ENCODE measurements at regions not wholly inside any gene's neighbourhood (a gene's known extent, or its start where the extent isn't known, plus 50 kb on each side); places are given as distances from the start of the nearest gene placed in this dataset.

DNA sequence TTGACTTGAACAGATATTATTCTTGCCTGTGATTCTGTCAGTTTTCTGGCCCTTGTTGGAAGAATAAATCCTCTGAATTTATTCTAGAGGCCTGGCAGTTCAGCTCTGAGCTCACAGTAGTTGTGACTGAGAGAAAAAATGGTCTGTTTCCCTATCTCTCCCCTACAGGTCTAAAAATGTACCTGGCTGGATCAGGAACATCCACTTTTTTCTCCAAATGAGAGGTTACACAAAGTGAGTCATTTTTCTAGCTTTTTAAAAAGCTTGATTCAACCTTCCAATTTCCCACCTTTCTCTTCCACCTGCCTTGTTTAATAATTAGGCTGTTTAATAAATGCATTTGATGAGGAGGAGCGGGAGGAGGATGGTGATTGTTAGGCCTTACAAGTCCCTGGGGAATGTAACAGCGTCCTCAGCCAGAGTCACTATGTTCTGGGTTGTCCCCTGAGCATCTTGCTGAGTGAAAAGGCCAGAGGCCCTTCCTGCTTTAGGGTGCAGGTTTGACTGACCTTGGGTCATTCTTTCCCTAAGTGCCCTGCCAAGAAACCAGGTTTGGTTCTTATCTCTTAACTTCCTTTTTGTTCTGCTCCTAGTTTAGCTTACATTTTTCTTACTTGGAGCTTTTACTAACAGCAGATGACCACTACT, 91.7 kb upstream of the FUT8 start:
- H2BK120ac ChIP-seq (ENCODE audit: insufficient read depth, low read length, poor library complexity), result peak overlapping the region; percentile 47
- no peak overlapping the region for H4K12ac ChIP-seq (ENCODE audit: low read depth, low read length)
- no peak overlapping the region for H3K4ac ChIP-seq (ENCODE audit: low read depth, low read length)
- H3K4me2 ChIP-seq (ENCODE audit: low read length), result no peak overlapping the region
- H3K4me1 ChIP-seq (ENCODE audit: control insufficient read depth in 1 of 2, insufficient read depth in 2 of 2, low read length in 2 of 2), result peaks cover 16 to 21% of the 10 kb centered on the region in 2 experiments
- no peaks in the 10 kb centered on the region for H3K36me3 ChIP-seq (ENCODE audit: control insufficient read depth in 1 of 2, insufficient read depth in 2 of 2, low read length in 2 of 2)
- H3K23ac ChIP-seq (ENCODE audit: low read length), result no peak overlapping the region
- no peaks in the 10 kb centered on the region for H3K27me3 ChIP-seq (ENCODE audit: insufficient read depth, low read length)
- peaks cover 12% of the 10 kb centered on the region for H3K79me1 ChIP-seq (ENCODE audit: low read length)
- peak overlapping the region; percentile 43 for H2BK5ac ChIP-seq (ENCODE audit: low read depth, low read length, poor library complexity)
- no peak overlapping the region for H3K18ac ChIP-seq (ENCODE audit: low read length)
- peak overlapping the region; percentile 33 for H2BK12ac ChIP-seq (ENCODE audit: low read length)
- DNase-seq, result no peak
- no peak overlapping the region for H3K4me3 ChIP-seq (ENCODE audit: low read depth, low read length)
- no CpG with 5 or more reads among the region's 2 CpGs for WGBS (ENCODE audit: extremely low coverage, insufficient coverage, insufficient read length)
- no peak overlapping the region for H2AK5ac ChIP-seq (ENCODE audit: low read length)
- H2AFZ ChIP-seq (ENCODE audit: insufficient read depth, low read length, poor library complexity), result no peak overlapping the region
- no peak overlapping the region for H3K9ac ChIP-seq (ENCODE audit: low read length)
- H3K14ac ChIP-seq (ENCODE audit: low read length), result no peak overlapping the region
- peak overlapping the region; percentile 7 for H4K91ac ChIP-seq (ENCODE audit: low read depth, low read length)
- H3K27ac ChIP-seq (ENCODE audit: low read depth, low read length), result peak overlapping the region; percentile 51
- peaks cover 2% of the 10 kb centered on the region for H3K79me2 ChIP-seq (ENCODE audit: control insufficient read depth, insufficient read depth, low read length, poor library complexity)
- no peak overlapping the region for H4K8ac ChIP-seq (ENCODE audit: low read depth, low read length)
- H3K9me3 ChIP-seq (ENCODE audit: insufficient read depth, low read depth, low read length), result no peaks in the 10 kb centered on the region

DNA sequence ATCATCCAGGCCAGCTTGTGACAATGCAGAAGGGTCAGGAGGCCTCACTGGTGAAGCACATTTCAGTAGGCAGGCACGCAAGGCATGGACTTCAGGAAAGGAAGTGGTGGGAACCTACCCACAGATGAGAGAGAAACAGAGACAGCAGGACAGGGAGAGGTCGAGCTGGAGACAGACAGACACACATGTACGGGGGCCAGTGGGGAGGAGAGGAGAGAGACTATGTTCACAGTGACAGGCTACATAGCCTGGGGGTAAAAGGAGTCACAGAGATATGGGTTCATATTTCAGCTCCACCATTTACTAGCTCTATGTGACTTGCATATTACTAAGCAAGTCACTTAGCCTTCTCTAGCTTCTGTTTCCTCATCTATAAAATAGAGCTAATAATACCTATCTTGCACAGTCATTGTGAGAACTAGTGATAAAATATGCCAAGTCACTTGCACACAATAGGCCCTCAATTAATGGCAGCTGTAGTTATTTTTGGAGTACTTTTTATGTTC, 91.1 kb upstream of the FUT8 start:
- Histone ChIP-seq H4K8ac (ENCODE audit: low read depth, low read length) (peak overlapping the region; percentile 2), H2BK12ac (ENCODE audit: low read length) (peak overlapping the region; percentile 23), H3K79me2 (ENCODE audit: control insufficient read depth, insufficient read depth, low read length, poor library complexity) (peaks cover 2% of the 10 kb centered on the region), H2AK5ac (ENCODE audit: low read length) (peak overlapping the region; percentile 1), H3K27me3 (ENCODE audit: insufficient read depth, low read length) (no peaks in the 10 kb centered on the region), H3K4me1 (ENCODE audit: control insufficient read depth in 1 of 2, insufficient read depth in 2 of 2, low read length in 2 of 2) (peaks cover 16 to 21% of the 10 kb centered on the region in 2 experiments), H3K27ac (ENCODE audit: low read depth, low read length) (peak overlapping the region; percentile 51), H2BK120ac (ENCODE audit: insufficient read depth, low read length, poor library complexity) (peak overlapping the region; percentile 16), H4K91ac (ENCODE audit: low read depth, low read length) (peak overlapping the region; percentile 7), H4K12ac (ENCODE audit: low read depth, low read length) (no peak overlapping the region), H3K4ac (ENCODE audit: low read depth, low read length) (no peak overlapping the region), H3K4me3 (ENCODE audit: low read depth, low read length) (no peak overlapping the region), H3K9me3 (ENCODE audit: insufficient read depth, low read depth, low read length) (no peaks in the 10 kb centered on the region), H2BK5ac (ENCODE audit: low read depth, low read length, poor library complexity) (peak overlapping the region; percentile 76), H2AFZ (ENCODE audit: insufficient read depth, low read length, poor library complexity) (no peak overlapping the region), H3K4me2 (ENCODE audit: low read length) (no peak overlapping the region), H3K9ac (ENCODE audit: low read length) (no peak overlapping the region), H3K14ac (ENCODE audit: low read length) (peak overlapping the region; percentile 68), H3K23ac (ENCODE audit: low read length) (no peak overlapping the region), H3K36me3 (ENCODE audit: control insufficient read depth in 1 of 2, insufficient read depth in 2 of 2, low read length in 2 of 2) (no peaks in the 10 kb centered on the region), H3K18ac (ENCODE audit: low read length) (peak overlapping the region; percentile 19), H3K79me1 (ENCODE audit: low read length) (peaks cover 12% of the 10 kb centered on the region)
- peak; percentile 70 to 87 for DNase-seq
- no CpG with 5 or more reads among the region's 3 CpGs for WGBS (ENCODE audit: extremely low coverage, insufficient coverage, insufficient read length)

DNA sequence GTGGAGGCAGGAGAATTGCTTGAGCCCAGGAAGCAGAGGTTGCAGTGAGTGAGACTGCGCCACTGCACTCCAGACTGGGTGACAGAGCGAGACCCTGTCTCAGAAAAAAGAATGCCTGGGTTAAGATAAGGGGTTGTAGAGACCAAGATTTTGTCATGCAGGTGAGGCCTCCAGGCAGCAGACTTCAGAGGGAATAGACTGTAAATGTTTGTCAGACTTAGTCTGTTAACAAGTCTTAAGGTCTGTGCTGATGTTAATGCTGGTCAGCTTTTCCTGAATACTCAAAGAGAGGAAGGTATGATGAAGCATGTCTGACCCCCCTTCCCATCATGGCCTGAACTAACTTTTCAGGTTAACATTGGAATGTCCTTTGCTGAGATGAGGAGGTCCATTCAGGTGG, 83.0 kb upstream of the FUT8 start:
- Histone ChIP-seq H2AFZ (ENCODE audit: insufficient read depth, low read length, poor library complexity) (peak overlapping the region; percentile 52), H3K79me2 (ENCODE audit: control insufficient read depth, insufficient read depth, low read length, poor library complexity) (peaks cover 3% of the 10 kb centered on the region), H3K27me3 (ENCODE audit: insufficient read depth, low read length) (no peaks in the 10 kb centered on the region), H3K14ac (ENCODE audit: low read length) (peak overlapping the region; percentile 98), H3K4me3 (ENCODE audit: low read depth, low read length) (no peak overlapping the region), H3K9me3 (ENCODE audit: insufficient read depth, low read depth, low read length) (no peaks in the 10 kb centered on the region), H3K4ac (ENCODE audit: low read depth, low read length) (peak overlapping the region; percentile 96), H4K91ac (ENCODE audit: low read depth, low read length) (peak overlapping the region; percentile 100), H3K79me1 (ENCODE audit: low read length) (peaks cover 13% of the 10 kb centered on the region), H2BK120ac (ENCODE audit: insufficient read depth, low read length, poor library complexity) (peak overlapping the region; percentile 99), H4K8ac (ENCODE audit: low read depth, low read length) (peak overlapping the region; percentile 90), H2AK5ac (ENCODE audit: low read length) (peak overlapping the region; percentile 99), H3K9ac (ENCODE audit: low read length) (no peak overlapping the region), H3K18ac (ENCODE audit: low read length) (peak overlapping the region; percentile 96), H2BK12ac (ENCODE audit: low read length) (peak overlapping the region; percentile 100), H3K36me3 (ENCODE audit: control insufficient read depth in 1 of 2, insufficient read depth in 2 of 2, low read length in 2 of 2) (no peaks in the 10 kb centered on the region), H3K4me1 (ENCODE audit: control insufficient read depth in 1 of 2, insufficient read depth in 2 of 2, low read length in 2 of 2) (peaks cover 16 to 21% of the 10 kb centered on the region in 2 experiments), H4K12ac (ENCODE audit: low read depth, low read length) (peak overlapping the region; percentile 77), H3K27ac (ENCODE audit: low read depth, low read length) (peak overlapping the region; percentile 84), H3K23ac (ENCODE audit: low read length) (no peak overlapping the region), H3K4me2 (ENCODE audit: low read length) (no peak overlapping the region), H2BK5ac (ENCODE audit: low read depth, low read length, poor library complexity) (peak overlapping the region; percentile 100)
- peak; percentile 82 for DNase-seq
- no CpG with 5 or more reads among the region's 2 CpGs for WGBS (ENCODE audit: extremely low coverage, insufficient coverage, insufficient read length)

DNA sequence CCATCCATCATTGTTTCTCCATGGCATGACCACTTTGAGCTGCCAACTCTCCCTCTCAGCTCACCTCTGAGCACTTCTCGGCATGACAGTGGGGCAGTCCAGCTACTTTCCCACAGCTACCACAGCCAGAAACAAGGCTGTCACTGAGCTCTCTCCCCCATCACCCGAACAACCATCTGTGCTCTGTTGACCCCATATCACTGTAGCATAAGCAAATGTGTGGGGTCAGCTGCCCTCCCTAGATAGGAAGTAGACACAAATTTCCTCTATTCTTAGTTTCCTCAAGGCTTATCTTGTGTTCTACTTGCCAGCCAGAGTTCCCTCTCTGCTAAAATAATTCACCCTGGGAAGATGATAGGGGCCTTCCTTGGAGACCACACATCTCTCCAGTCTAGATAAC, 82.6 kb upstream of the FUT8 start:
- peak overlapping the region; percentile 84 for H3K27ac ChIP-seq (ENCODE audit: low read depth, low read length)
- H4K91ac ChIP-seq (ENCODE audit: low read depth, low read length), result peak overlapping the region; percentile 100
- peak overlapping the region; percentile 96 for H3K18ac ChIP-seq (ENCODE audit: low read length)
- peak overlapping the region; percentile 43 for H3K23ac ChIP-seq (ENCODE audit: low read length)
- peak overlapping the region; percentile 100 for H2BK12ac ChIP-seq (ENCODE audit: low read length)
- no CpG with 5 or more reads among the region's 2 CpGs for WGBS (ENCODE audit: extremely low coverage, insufficient coverage, insufficient read length)
- H3K27me3 ChIP-seq (ENCODE audit: insufficient read depth, low read length), result no peaks in the 10 kb centered on the region
- H3K4me2 ChIP-seq (ENCODE audit: low read length), result no peak overlapping the region
- no peaks in the 10 kb centered on the region for H3K36me3 ChIP-seq (ENCODE audit: control insufficient read depth in 1 of 2, insufficient read depth in 2 of 2, low read length in 2 of 2)
- peaks cover 15% of the 10 kb centered on the region for H3K79me1 ChIP-seq (ENCODE audit: low read length)
- peak overlapping the region; percentile 99 for H2BK120ac ChIP-seq (ENCODE audit: insufficient read depth, low read length, poor library complexity)
- peak overlapping the region; percentile 99 for H2AK5ac ChIP-seq (ENCODE audit: low read length)
- H4K12ac ChIP-seq (ENCODE audit: low read depth, low read length), result peak overlapping the region; percentile 77
- H2AFZ ChIP-seq (ENCODE audit: insufficient read depth, low read length, poor library complexity), result peak overlapping the region; percentile 52
- H3K14ac ChIP-seq (ENCODE audit: low read length), result peak overlapping the region; percentile 98
- DNase-seq, result no peak
- H3K9ac ChIP-seq (ENCODE audit: low read length), result no peak overlapping the region
- peaks cover 3% of the 10 kb centered on the region for H3K79me2 ChIP-seq (ENCODE audit: control insufficient read depth, insufficient read depth, low read length, poor library complexity)
- H3K4ac ChIP-seq (ENCODE audit: low read depth, low read length), result peak overlapping the region; percentile 96
- peak overlapping the region; percentile 90 for H4K8ac ChIP-seq (ENCODE audit: low read depth, low read length)
- no peak overlapping the region for H3K4me3 ChIP-seq (ENCODE audit: low read depth, low read length)
- no peaks in the 10 kb centered on the region for H3K9me3 ChIP-seq (ENCODE audit: insufficient read depth, low read depth, low read length)
- H3K4me1 ChIP-seq (ENCODE audit: control insufficient read depth in 1 of 2, insufficient read depth in 2 of 2, low read length in 2 of 2), result peaks cover 16 to 24% of the 10 kb centered on the region in 2 experiments
- H2BK5ac ChIP-seq (ENCODE audit: low read depth, low read length, poor library complexity), result peak overlapping the region; percentile 100

All from trophoblast cell (in vitro differentiated cells and primary cell).